Gastroesophageal sphincter (tissue), 4 donors: ENCODE measurements at regions not wholly inside any gene's neighbourhood (a gene's known extent, or its start where the extent isn't known, plus 50 kb on each side); places are given as distances from the start of the nearest gene placed in this dataset.
"Not testable (repeated sequence)": the region's sequence is repeated elsewhere in the genome, so short reads cannot be mapped to it uniquely, and the experiment has no call there.

Experiments used
- ATAC-seq: fragments of 150-250 bp; one replicate; pipeline ENCODE4 v1.9.1; 2016; ENCODE audit warnings: mild to moderate bottlenecking, moderate library complexity
- H3K27ac ChIP-seq, 4 donors: fragments of 200-600 bp; sonication (generic) in 3 of 4; 1 replicate in 3 of 4; 2 replicates in 1 of 4; pipeline ENCODE4 v1.5.1; 2016 to 2019
- H3K27me3 ChIP-seq: fragments of 200-600 bp; sonication (generic); one replicate; pipeline ENCODE4 v1.5.1; 2019
- H3K36me3 ChIP-seq, 2 donors: fragments of 200-600 bp; sonication (generic); one replicate each; pipeline ENCODE4 v1.5.1; 2019; ENCODE audit warnings: control low read depth in 1 of 2
- H3K4me1 ChIP-seq, 3 donors: fragments of 200-600 bp; sonication (generic); 1 replicate in 2 of 3; 2 replicates in 1 of 3; pipeline ENCODE4 v1.5.1; 2016 to 2019; ENCODE audit warnings: control low read depth in 2 of 3
- H3K4me3 ChIP-seq, 2 donors: fragments of 200-600 bp; sonication (generic); one replicate each; pipeline ENCODE4 v1.5.1; 2019; ENCODE audit warnings: mild to moderate bottlenecking in 1 of 2, moderate library complexity in 1 of 2
- H3K9me3 ChIP-seq, 3 donors: fragments of 200-600 bp; sonication (generic); one replicate each; pipeline ENCODE4 v1.5.1; 2017 to 2019; ENCODE audit warnings: control low read depth in 2 of 3
- CTCF ChIP-seq, 4 experiments: fragments of 200-600 bp in 2 of 4; fragments of 450-650 bp in 2 of 4; sonication (generic) in 1 of 4; IDR thresholded peaks; one replicate each; pipeline ENCODE4 v1.5.1; 2017 to 2019; ENCODE audit warnings: antibody characterized with exemption in 4 of 4, mild to moderate bottlenecking in 2 of 4, moderate library complexity in 2 of 4
- EP300 ChIP-seq: sonication (generic); formaldehyde crosslinking; IDR thresholded peaks from one replicate; pipeline ENCODE4 v1.6.1; 2017; ENCODE audit warnings: antibody characterized with exemption, mild to moderate bottlenecking
- POLR2A ChIP-seq, 2 donors: fragments of 450-650 bp; IDR thresholded peaks; one replicate each; pipeline ENCODE4 v1.6.1; 2017; ENCODE audit warnings: antibody characterized with exemption in 2 of 2, mild to moderate bottlenecking in 2 of 2, moderate library complexity in 1 of 2
- POLR2AphosphoS5 ChIP-seq: sonication (generic); formaldehyde crosslinking; IDR thresholded peaks from one replicate; pipeline ENCODE4 v1.6.1; 2017; ENCODE audit warnings: antibody characterized with exemption
- WGBS, 2 donors: methylation state at CpG; one replicate each; pipeline ENCODE4 v1.1.5; 2018; ENCODE audit warnings: low coverage in 1 of 2; 5-methylcytosine and 5-hydroxymethylcytosine counted together

- no peak for TF ChIP-seq EP300
- no peak for TF ChIP-seq POLR2A (IDR thresholded peaks at IDR 0.05)
- no peak for TF ChIP-seq CTCF (IDR thresholded peaks at IDR 0.05)
- TF ChIP-seq POLR2AphosphoS5: no peak
- ATAC-seq: no peak
- 80 to 87% methylated on average over 4 to 6 of the region's 6 CpGs for WGBS, 2 donors
- Histone ChIP-seq H3K9me3 (peaks cover 0 to 6% (median 0%) of the 10 kb centered on the region in 3 donors), H3K4me3 (no peak overlapping the region), H3K27ac (no peak overlapping the region), H3K27me3 (no peaks in the 10 kb centered on the region), H3K36me3 (peaks cover 0 to 11% of the 10 kb centered on the region in 2 donors), H3K4me1 (no peaks in the 10 kb centered on the region)
These were observed 104.4 kb downstream of the RNASET2 start for GRCh38 chr6:166851911-166852310.

DNA sequence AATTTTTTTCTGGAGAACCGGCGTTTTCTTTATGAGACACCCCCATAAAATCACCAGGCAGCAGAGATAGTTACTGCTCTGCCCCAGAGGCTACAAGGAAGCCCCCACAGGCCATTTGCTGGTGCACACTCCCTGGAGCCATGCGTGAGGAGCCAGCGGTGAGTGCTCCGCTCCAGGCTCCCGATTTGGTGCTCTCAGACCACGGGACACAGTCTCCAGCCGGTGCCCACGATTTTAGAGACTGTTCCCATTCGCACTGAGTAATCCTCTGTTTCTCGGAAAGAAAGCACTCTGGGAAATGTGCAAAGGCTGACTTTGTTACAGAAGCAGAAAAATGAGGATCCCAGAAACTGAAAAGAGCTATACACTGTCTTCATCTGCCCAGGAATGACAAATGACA, 104.9 kb downstream of the RNASET2 start:
- Histone ChIP-seq H3K36me3 (peaks cover 0 to 10% of the 10 kb centered on the region in 2 donors), H3K4me1 (no peaks in the 10 kb centered on the region), H3K27me3 (no peaks in the 10 kb centered on the region), H3K27ac (no peak overlapping the region), H3K9me3 (peaks cover 0 to 11% (median 0%) of the 10 kb centered on the region in 3 donors), H3K4me3 (no peak overlapping the region)
- 89% methylated on average over 3 of the region's 11 CpGs; no CpG with 5 or more reads in 1 of the 2 donors for WGBS, 2 donors
- TF ChIP-seq POLR2AphosphoS5 (no peak), CTCF (IDR thresholded peaks at IDR 0.05) (no peak), POLR2A (IDR thresholded peaks at IDR 0.05) (no peak), EP300 (no peak)
- ATAC-seq: no peak

- TF ChIP-seq POLR2AphosphoS5 (no peak), EP300 (no peak), CTCF (IDR thresholded peaks at IDR 0.05) (no peak), POLR2A (IDR thresholded peaks at IDR 0.05) (no peak)
- 67 to 81% methylated on average over 1 to 6 of the region's 6 CpGs for WGBS, 2 donors
- Histone ChIP-seq H3K4me3 (no peak overlapping the region), H3K9me3 (peaks cover 0 to 16% (median 0%) of the 10 kb centered on the region in 3 donors), H3K27ac (no peak overlapping the region), H3K27me3 (no peaks in the 10 kb centered on the region), H3K4me1 (no peaks in the 10 kb centered on the region), H3K36me3 (peaks cover 0 to 6% of the 10 kb centered on the region in 2 donors)
- ATAC-seq: no peak
These were observed 105.7 kb downstream of the RNASET2 start for GRCh38 chr6:166850677-166851076.

DNA sequence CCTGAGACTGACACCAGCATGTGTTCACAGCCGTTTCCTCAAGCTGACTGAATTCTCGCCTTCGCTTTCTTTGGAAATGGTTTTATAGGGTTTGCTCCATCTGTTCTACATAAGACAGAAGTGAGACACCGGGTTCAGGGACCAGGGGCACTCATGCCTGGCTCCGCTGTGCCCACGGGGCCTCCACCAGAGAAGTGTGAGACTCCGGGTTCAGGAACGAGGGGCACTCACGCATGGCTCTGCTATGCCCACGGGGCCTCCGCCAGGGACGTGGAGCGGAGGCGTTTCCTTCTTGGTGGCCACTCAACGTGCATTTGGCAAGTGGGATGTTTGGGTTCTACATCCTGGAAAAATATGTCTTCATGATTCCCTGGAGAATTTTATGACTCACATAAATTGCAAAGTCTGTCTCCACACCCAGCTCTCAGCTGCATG, 106.6 kb downstream of the RNASET2 start:
- Histone ChIP-seq H3K9me3 (peaks cover 0 to 16% (median 0%) of the 10 kb centered on the region in 3 donors), H3K27ac (no peak overlapping the region), H3K4me1 (no peaks in the 10 kb centered on the region), H3K4me3 (no peak overlapping the region), H3K27me3 (no peaks in the 10 kb centered on the region), H3K36me3 (peaks cover 0 to 6% of the 10 kb centered on the region in 2 donors)
- TF ChIP-seq CTCF (IDR thresholded peaks at IDR 0.05) (no peak), POLR2AphosphoS5 (no peak), EP300 (no peak), POLR2A (IDR thresholded peaks at IDR 0.05) (no peak)
- no peak for ATAC-seq
- 82 to 85% methylated on average over 9 to 14 of the region's 15 CpGs for WGBS, 2 donors

DNA sequence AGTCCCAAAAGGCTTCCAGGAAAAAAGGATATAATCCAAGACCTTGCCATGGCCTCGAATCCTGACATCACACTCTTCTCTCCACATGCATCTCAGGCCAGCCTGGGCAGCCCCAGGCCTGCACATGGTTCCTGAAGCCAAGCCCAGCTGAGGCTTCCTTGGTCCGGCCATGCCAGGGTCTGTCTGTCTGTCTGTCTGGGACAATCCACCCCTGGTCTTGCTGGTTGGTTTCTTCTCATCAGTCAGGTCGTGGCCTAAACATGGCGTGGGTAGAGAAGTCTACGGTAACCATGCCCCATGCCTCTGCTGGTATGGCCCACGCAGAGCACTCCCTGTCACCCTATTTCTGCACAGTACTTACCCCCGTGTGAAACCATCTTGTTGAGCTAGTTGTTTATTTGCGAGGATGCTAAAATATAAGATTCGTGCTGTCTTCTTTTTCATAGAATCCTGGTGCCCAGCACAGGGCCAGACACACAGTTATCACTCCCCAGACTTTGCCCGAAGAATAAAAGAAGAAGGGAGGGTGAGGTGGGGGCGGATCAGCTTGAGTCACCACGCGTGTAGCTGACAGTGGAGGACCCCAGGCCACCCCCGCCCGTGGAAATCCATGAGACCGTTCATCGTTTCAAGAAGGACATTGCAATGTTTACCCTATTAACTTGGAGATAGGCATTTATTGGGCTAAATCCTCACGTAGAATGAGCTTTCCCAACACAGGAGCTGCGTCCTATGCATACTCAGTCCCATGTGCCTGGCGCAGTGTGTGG, 107.2 kb downstream of the RNASET2 start:
- TF ChIP-seq EP300 (no peak), POLR2A (IDR thresholded peaks at IDR 0.05) (no peak), POLR2AphosphoS5 (no peak), CTCF (IDR thresholded peaks at IDR 0.05) (no peak)
- no peak overlapping the region for H3K4me3 ChIP-seq
- 93 to 94% methylated on average over 9 to 18 of the region's 20 CpGs for WGBS, 2 donors
- no peak for ATAC-seq
- no peaks in the 10 kb centered on the region for H3K27me3 ChIP-seq
- H3K27ac ChIP-seq: no peak overlapping the region
- peaks cover 0 to 16% (median 0%) of the 10 kb centered on the region in 3 donors for H3K9me3 ChIP-seq
- H3K4me1 ChIP-seq: no peaks in the 10 kb centered on the region
- peaks cover 0 to 6% of the 10 kb centered on the region in 2 donors for H3K36me3 ChIP-seq

DNA sequence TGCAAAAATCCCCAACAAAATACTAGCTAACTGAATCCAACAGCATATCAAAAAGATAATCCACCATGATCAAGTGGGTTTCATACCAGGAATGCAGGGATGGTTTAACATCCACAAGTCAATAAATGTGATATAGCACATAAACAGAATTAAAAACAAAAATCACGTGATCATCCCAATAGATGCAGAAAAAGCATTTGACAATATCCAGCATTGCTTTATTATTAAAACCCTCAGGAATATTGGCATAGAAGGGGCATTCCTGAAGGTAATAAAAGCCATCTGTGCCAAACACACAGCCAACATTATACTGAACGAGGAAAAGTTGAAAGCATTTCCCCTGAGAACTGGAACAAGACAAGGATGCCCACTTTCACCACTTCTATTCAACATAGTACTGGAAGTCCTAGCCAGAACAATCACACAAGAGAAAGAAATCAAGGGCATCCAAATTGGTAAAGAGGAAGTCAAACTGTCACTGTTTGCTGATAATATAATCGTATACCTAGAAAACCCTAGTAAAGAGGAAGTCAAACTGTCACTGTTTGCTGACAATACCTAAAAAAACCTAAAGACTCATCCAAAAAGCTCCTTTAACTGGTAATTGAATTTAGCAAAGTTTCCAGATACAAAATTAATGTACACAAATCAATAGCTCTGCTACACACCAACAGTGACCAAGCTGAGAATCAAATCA, 109.8 kb downstream of the RNASET2 start:
- H3K9me3 ChIP-seq: peaks cover 0 to 16% (median 0%) of the 10 kb centered on the region in 3 donors
- H3K4me1 ChIP-seq, ATAC-seq, H3K27ac ChIP-seq, H3K27me3 ChIP-seq, H3K4me3 ChIP-seq, H3K36me3 ChIP-seq: not testable (repeated sequence)
- WGBS, 2 donors: 58 to 96% methylated on average over 2 to 3 of the region's 3 CpGs
